H1 (cell line): ENCODE measurements at regions not wholly inside any gene's neighbourhood (a gene's known extent, or its start where the extent isn't known, plus 50 kb on each side); places are given as distances from the start of the nearest gene placed in this dataset.

Experiments
- CTCF ChIA-PET: fragments of 300-600 bp; sonication (Branson Sonifier 250); formaldehyde crosslinking; loops from one replicate; lab custom pipeline; 2021; ENCODE audit not compliant: partially characterized antibody; lab: Charles Lee
- POLR2A ChIA-PET: fragments of 300-600 bp; sonication (Branson Sonifier 250); formaldehyde crosslinking; loops from one replicate; lab custom pipeline; 2021; ENCODE audit warnings: inconsistent platforms; ENCODE audit not compliant: partially characterized antibody; lab: Charles Lee
- DNase-seq, 2 experiments: peaks; one replicate each; pipeline versions ENCODE4 v3.0.0 to v3.0.0-alpha.2; 2010 to 2022; ENCODE audit warnings: low spot score in 2 of 2, low read depth in 1 of 2, mixed read lengths in 1 of 2
- FAIRE-seq: peaks from 2 replicates; lab custom pipeline; 2011; peaks lifted over from hg19 to GRCh38; lab: Jason Lieb, UNC
- H2AFZ ChIP-seq: 2 replicates; pipeline ENCODE4 v1.8.1; 2012; ENCODE audit warnings: low read length, inconsistent platforms
- H2AK5ac ChIP-seq: 2 replicates; pipeline ENCODE4 v1.6.1; 2013; ENCODE audit warnings: low read depth, low read length
- H2BK120ac ChIP-seq: replicated peaks from 2 replicates; pipeline ENCODE3; 2013; ENCODE audit warnings: low read depth, low read length, inconsistent platforms
- H2BK12ac ChIP-seq: 2 replicates; pipeline ENCODE4 v1.6.1; 2013; ENCODE audit warnings: low read depth, low read length
- H2BK15ac ChIP-seq: 2 replicates; pipeline ENCODE4 v1.6.1; 2013; ENCODE audit warnings: low read length
- H2BK20ac ChIP-seq: 2 replicates; pipeline ENCODE4 v1.6.1; 2013; ENCODE audit warnings: low read length
- H2BK5ac ChIP-seq: 2 replicates; pipeline ENCODE4 v1.6.1; 2013; ENCODE audit warnings: low read depth, low read length
- H3K14ac ChIP-seq: 2 replicates; pipeline ENCODE4 v1.6.1; 2013; ENCODE audit warnings: inconsistent platforms; ENCODE audit not compliant: insufficient read length
- H3K18ac ChIP-seq: 2 replicates; pipeline ENCODE4 v1.6.1; 2013; ENCODE audit warnings: low read length; ENCODE audit errors: extremely low read depth
- H3K23ac ChIP-seq: 2 replicates; pipeline ENCODE4 v1.6.1; 2013; ENCODE audit warnings: inconsistent platforms; ENCODE audit not compliant: insufficient read length
- H3K23me2 ChIP-seq: 2 replicates; pipeline ENCODE4 v1.6.1; 2013; ENCODE audit warnings: low read depth, low read length
- H3K27ac ChIP-seq: 2 replicates; pipeline ENCODE4 v1.6.1; 2011; ENCODE audit warnings: low read depth, low read length, inconsistent platforms
- H3K27me3 ChIP-seq, 4 experiments: replicated peaks in 1 of 4; 1 replicate in 1 of 4; 2 replicates in 3 of 4; pipeline versions ENCODE4 v1.6.1 to v1.8.1; 2011 to 2013; ENCODE audit warnings: low read length in 3 of 4, mild to moderate bottlenecking in 3 of 4, inconsistent platforms in 2 of 4, mixed read lengths in 2 of 4, moderate library complexity in 1 of 4; ENCODE audit not compliant: control insufficient read depth in 3 of 4, insufficient read depth in 3 of 4; ENCODE audit errors: extremely low read depth in 1 of 4
- H3K36me3 ChIP-seq, 4 experiments: 2 replicates each; pipeline versions ENCODE4 v1.6.1 to v1.8.1; 2011 to 2013; ENCODE audit warnings: mild to moderate bottlenecking in 4 of 4, low read length in 3 of 4, moderate library complexity in 2 of 4, control low read depth in 1 of 4, inconsistent platforms in 1 of 4; ENCODE audit not compliant: insufficient read depth in 4 of 4, control insufficient read depth in 2 of 4
- H3K4ac ChIP-seq: replicated peaks from 2 replicates; pipeline ENCODE3; 2013; ENCODE audit warnings: low read length, low read depth, mixed read lengths, inconsistent platforms; ENCODE audit not compliant: insufficient read length
- H3K4me1 ChIP-seq, 4 experiments: replicated peaks in 1 of 4; 1 replicate in 1 of 4; 2 replicates in 3 of 4; pipeline versions ENCODE4 v1.6.1 to v1.8.1; 2011 to 2013; ENCODE audit warnings: low read length in 3 of 4, inconsistent platforms in 2 of 4, mixed read lengths in 1 of 4; ENCODE audit not compliant: insufficient read depth in 4 of 4, control insufficient read depth in 3 of 4
- H3K4me2 ChIP-seq, 2 experiments: 2 replicates each; pipeline versions ENCODE4 v1.6.1 to v1.8.1; 2011 to 2013; ENCODE audit warnings: low read depth in 2 of 2, low read length in 2 of 2, control low read depth in 1 of 2, inconsistent platforms in 1 of 2, mild to moderate bottlenecking in 1 of 2; ENCODE audit not compliant: insufficient read depth in 1 of 2
- H3K4me3 ChIP-seq, 4 experiments: fragments of 200-600, 300-600 bp in 1 of 4; sonication (generic), shearing (Covaris generic), sonication (Bioruptor Twin) in 1 of 4; 2 replicates each; pipeline versions ENCODE4 v1.5.1 to v1.8.1; 2011 to 2016; ENCODE audit warnings: low read length in 4 of 4, low read depth in 3 of 4, control low read depth in 2 of 4, inconsistent platforms in 2 of 4, mild to moderate bottlenecking in 2 of 4, mixed read lengths in 1 of 4, moderate library complexity in 1 of 4; ENCODE audit not compliant: insufficient read depth in 2 of 4; ENCODE audit errors: extremely low read depth in 1 of 4
- H3K56ac ChIP-seq: replicated peaks from 2 replicates; pipeline ENCODE3; 2013; ENCODE audit warnings: low read depth, mild to moderate bottlenecking, mixed read lengths, low read length, inconsistent platforms; ENCODE audit not compliant: insufficient read length
- H3K79me1 ChIP-seq: 2 replicates; pipeline ENCODE4 v1.6.1; 2013; ENCODE audit warnings: low read depth, low read length, control low read depth
- H3K79me2 ChIP-seq, 2 experiments: 2 replicates each; pipeline versions ENCODE4 v1.6.1 to v1.8.1; 2012 to 2013; ENCODE audit warnings: low read length in 2 of 2, mild to moderate bottlenecking in 2 of 2, inconsistent platforms in 1 of 2; ENCODE audit not compliant: insufficient read depth in 2 of 2, control insufficient read depth in 1 of 2
- H3K9ac ChIP-seq, 4 experiments: replicated peaks in 1 of 4; 1 replicate in 1 of 4; 2 replicates in 3 of 4; pipeline versions ENCODE4 v1.6.1 to v1.8.1; 2011 to 2013; ENCODE audit warnings: low read depth in 3 of 4, low read length in 3 of 4, control low read depth in 2 of 4, mild to moderate bottlenecking in 2 of 4, moderate library complexity in 2 of 4, inconsistent platforms in 1 of 4; ENCODE audit errors: extremely low read depth in 1 of 4
- H3K9me3 ChIP-seq, 2 experiments: 2 replicates each; pipeline versions ENCODE4 v1.6.1 to v1.8.1; 2012 to 2013; ENCODE audit warnings: mild to moderate bottlenecking in 2 of 2, moderate library complexity in 2 of 2, control low read depth in 1 of 2, inconsistent platforms in 1 of 2, low read depth in 1 of 2, low read length in 1 of 2, mixed read lengths in 1 of 2; ENCODE audit not compliant: insufficient read depth in 2 of 2
- H4K20me1 ChIP-seq, 2 experiments: replicated peaks in 1 of 2; 2 replicates each; pipeline versions ENCODE3 to v1.8.1; 2011 to 2013; ENCODE audit warnings: inconsistent platforms in 2 of 2, low read length in 2 of 2, mild to moderate bottlenecking in 1 of 2; ENCODE audit not compliant: insufficient read depth in 2 of 2, control insufficient read depth in 1 of 2
- H4K5ac ChIP-seq: 2 replicates; pipeline ENCODE4 v1.6.1; 2013; ENCODE audit warnings: low read length, low read depth, mixed read lengths, inconsistent platforms; ENCODE audit not compliant: insufficient read length
- H4K8ac ChIP-seq: 2 replicates; pipeline ENCODE4 v1.8.0; 2013; ENCODE audit warnings: mild to moderate bottlenecking, moderate library complexity, low read length, inconsistent platforms; ENCODE audit not compliant: insufficient read depth; ENCODE audit errors: extremely low read depth
- H4K91ac ChIP-seq: replicated peaks from 2 replicates; pipeline ENCODE3; 2013; ENCODE audit warnings: low read length, mixed read lengths, inconsistent platforms; ENCODE audit not compliant: insufficient read length
- CBX8 ChIP-seq: fragments of 300-800, 300-1000 bp; sonication (generic); IDR thresholded peaks from 2 replicates; pipeline ENCODE4 v1.7.1; 2016; ENCODE audit warnings: low read depth, low read length, borderline replicate concordance
- GABPA ChIP-seq: IDR thresholded peaks from 2 replicates; pipeline ENCODE4 v1.6.1; 2011; ENCODE audit warnings: mild to moderate bottlenecking, low read length, moderate library complexity, borderline replicate concordance; ENCODE audit not compliant: insufficient read depth
- JUND ChIP-seq: IDR thresholded peaks from 2 replicates; pipeline ENCODE4 v1.6.1; 2011; ENCODE audit warnings: mild to moderate bottlenecking, improper control_type of control experiment, low read length
- PHF8 ChIP-seq: fragments of 200-600 bp; sonication (generic); conservative IDR thresholded peaks from 2 replicates; pipeline ENCODE4 v1.7.1; 2012; ENCODE audit warnings: low read depth, mild to moderate bottlenecking, inconsistent platforms, low read length, moderate library complexity
- POU5F1 ChIP-seq: IDR thresholded peaks from 2 replicates; pipeline ENCODE4 v1.6.1; 2011; ENCODE audit warnings: low read depth, mild to moderate bottlenecking, low read length, moderate library complexity
- RFX5 ChIP-seq: IDR thresholded peaks from 2 replicates; pipeline ENCODE4 v1.6.1; 2011; ENCODE audit warnings: low read depth, low read length, improper control_type of control experiment, borderline replicate concordance
- SUZ12 ChIP-seq: fragments of 200-600 bp; sonication (generic); IDR thresholded peaks from 2 replicates; pipeline ENCODE4 v1.6.1; 2012; ENCODE audit warnings: mild to moderate bottlenecking, inconsistent platforms, low read length, moderate library complexity, mixed read lengths
- WGBS, 2 experiments: shearing (Covaris generic) in 1 of 2; methylation state at CpG; one replicate each; pipeline versions ENCODE4 v1.1.6 to v1.1.7; 2013 to 2015; ENCODE audit warnings: low lambda C conversion rate in 2 of 2, mixed read lengths in 2 of 2, inconsistent platforms in 1 of 2, low coverage in 1 of 2, missing lambda C conversion rate in 1 of 2; ENCODE audit not compliant: insufficient replicate concordance in 2 of 2, insufficient coverage in 1 of 2, insufficient read length in 1 of 2; ENCODE audit errors: extremely low coverage in 1 of 2, missing lambda C conversion rate in 1 of 2; 5-methylcytosine and 5-hydroxymethylcytosine counted together
- TF ChIP-seq, protein P1 (sequence below): IDR thresholded peaks from 2 replicates; pipeline ENCODE4 v1.6.1; 2011; ENCODE audit warnings: low read length, improper control_type of control experiment
- TF ChIP-seq, protein P2 (sequence below): IDR thresholded peaks from 2 replicates; pipeline ENCODE4 v1.6.1; 2012; ENCODE audit warnings: inconsistent platforms
- TF ChIP-seq, protein P3 (sequence below), 3 experiments: IDR thresholded peaks; 1 replicate in 2 of 3; 2 replicates in 1 of 3; pipeline versions ENCODE4 v1.5.1 to v1.6.1; 2011; ENCODE audit warnings: low read length in 3 of 3, mild to moderate bottlenecking in 3 of 3, inconsistent platforms in 2 of 3, low read depth in 1 of 3, moderate library complexity in 1 of 3; ENCODE audit not compliant: insufficient read depth in 1 of 3; ENCODE audit errors: control extremely low read depth in 1 of 3

DNA sequence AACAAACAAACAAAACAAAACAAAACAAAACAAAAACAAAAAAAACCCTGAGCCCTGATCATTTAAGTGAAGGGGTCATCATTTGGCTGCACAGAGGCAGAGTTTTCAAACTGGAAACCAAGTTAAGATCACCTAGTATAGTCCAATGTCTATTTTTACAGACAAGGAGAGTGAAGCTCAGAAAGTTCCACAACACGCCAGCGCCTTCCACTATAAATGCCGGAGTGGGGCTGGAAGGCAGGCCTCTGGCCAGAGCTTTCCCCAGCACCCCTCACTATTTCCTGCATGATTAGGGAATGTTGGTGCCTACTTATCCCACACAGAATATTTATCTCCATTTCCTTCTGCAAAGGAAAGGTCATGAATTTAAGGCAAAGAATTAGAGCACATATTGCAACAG lies 319.7 kb upstream of the WWC1 start:
- Histone ChIP-seq H3K4me2 (no peak overlapping the region), H3K36me3 (no peaks in the 10 kb centered on the region), H4K20me1 (no peaks in the 10 kb centered on the region), H3K9ac (no peak overlapping the region), H2BK120ac (no peak overlapping the region), H2AK5ac (no peak overlapping the region), H3K18ac (no peak overlapping the region), H2BK5ac (no peak overlapping the region), H3K4ac (no peak overlapping the region), H3K9me3 (no peaks in the 10 kb centered on the region), H3K79me1 (no peaks in the 10 kb centered on the region), H3K23ac (no peak overlapping the region), H3K27me3 (no peaks in the 10 kb centered on the region), H2BK12ac (no peak overlapping the region), H3K56ac (no peak overlapping the region), H4K5ac (no peak overlapping the region), H3K79me2 (no peaks in the 10 kb centered on the region), H4K8ac (no peak overlapping the region; the same call in 1 of the 2 replicates), H3K14ac (no peak overlapping the region), H2AFZ (no peak overlapping the region), H3K4me3 (no peak overlapping the region), H4K91ac (no peak overlapping the region), H3K4me1 (peaks cover 0 to 6% (median 2%) of the 10 kb centered on the region in 4 experiments; a peak in 2 of 7 replicates), H2BK20ac (no peak overlapping the region), H3K27ac (no peak overlapping the region), H3K23me2 (no peaks in the 10 kb centered on the region; the same call in 1 of the 2 replicates), H2BK15ac (no peak overlapping the region)
- 93% methylated on average over 3 of the region's 3 CpGs; no CpG with 5 or more reads in 1 of the 2 experiments for WGBS, 2 experiments
- DNase-seq, result no peak
- FAIRE-seq, result no peak
- ChIA-PET CTCF (interaction anchor here (1.3 to 2.1 kb wide), 3 partner anchors 9 to 191 kb away, joined by 3 to 7 read pairs (median 5); no protein-coding TSS in a partner anchor), POLR2A (no interaction called here)
- TF ChIP-seq CBX8 (no peak), JUND (no peak), POU5F1 (no peak), RFX5 (no peak), PHF8 (no peak), SUZ12 (no peak), GABPA (no peak)
- TF ChIP-seq, protein P1, sequence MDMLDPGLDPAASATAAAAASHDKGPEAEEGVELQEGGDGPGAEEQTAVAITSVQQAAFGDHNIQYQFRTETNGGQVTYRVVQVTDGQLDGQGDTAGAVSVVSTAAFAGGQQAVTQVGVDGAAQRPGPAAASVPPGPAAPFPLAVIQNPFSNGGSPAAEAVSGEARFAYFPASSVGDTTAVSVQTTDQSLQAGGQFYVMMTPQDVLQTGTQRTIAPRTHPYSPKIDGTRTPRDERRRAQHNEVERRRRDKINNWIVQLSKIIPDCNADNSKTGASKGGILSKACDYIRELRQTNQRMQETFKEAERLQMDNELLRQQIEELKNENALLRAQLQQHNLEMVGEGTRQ, result no peak
- TF ChIP-seq, protein P2, sequence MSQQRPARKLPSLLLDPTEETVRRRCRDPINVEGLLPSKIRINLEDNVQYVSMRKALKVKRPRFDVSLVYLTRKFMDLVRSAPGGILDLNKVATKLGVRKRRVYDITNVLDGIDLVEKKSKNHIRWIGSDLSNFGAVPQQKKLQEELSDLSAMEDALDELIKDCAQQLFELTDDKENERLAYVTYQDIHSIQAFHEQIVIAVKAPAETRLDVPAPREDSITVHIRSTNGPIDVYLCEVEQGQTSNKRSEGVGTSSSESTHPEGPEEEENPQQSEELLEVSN, result no peak
- TF ChIP-seq, protein P3, sequence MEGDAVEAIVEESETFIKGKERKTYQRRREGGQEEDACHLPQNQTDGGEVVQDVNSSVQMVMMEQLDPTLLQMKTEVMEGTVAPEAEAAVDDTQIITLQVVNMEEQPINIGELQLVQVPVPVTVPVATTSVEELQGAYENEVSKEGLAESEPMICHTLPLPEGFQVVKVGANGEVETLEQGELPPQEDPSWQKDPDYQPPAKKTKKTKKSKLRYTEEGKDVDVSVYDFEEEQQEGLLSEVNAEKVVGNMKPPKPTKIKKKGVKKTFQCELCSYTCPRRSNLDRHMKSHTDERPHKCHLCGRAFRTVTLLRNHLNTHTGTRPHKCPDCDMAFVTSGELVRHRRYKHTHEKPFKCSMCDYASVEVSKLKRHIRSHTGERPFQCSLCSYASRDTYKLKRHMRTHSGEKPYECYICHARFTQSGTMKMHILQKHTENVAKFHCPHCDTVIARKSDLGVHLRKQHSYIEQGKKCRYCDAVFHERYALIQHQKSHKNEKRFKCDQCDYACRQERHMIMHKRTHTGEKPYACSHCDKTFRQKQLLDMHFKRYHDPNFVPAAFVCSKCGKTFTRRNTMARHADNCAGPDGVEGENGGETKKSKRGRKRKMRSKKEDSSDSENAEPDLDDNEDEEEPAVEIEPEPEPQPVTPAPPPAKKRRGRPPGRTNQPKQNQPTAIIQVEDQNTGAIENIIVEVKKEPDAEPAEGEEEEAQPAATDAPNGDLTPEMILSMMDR (IDR thresholded peaks at IDR 0.05; ENCODE audit: control extremely low read depth in 1 of 3, insufficient read depth in 1 of 3, low read depth in 1 of 3, low read length in 3 of 3), result no peak
